HT1080 (cell line): ENCODE measurements at regions not wholly inside any gene's neighbourhood (a gene's known extent, or its start where the extent isn't known, plus 50 kb on each side); places are given as distances from the start of the nearest gene placed in this dataset.

Experiments
- DNase-seq: peaks from one replicate; pipeline ENCODE4 v3.0.0-alpha.2; 2015; ENCODE audit warnings: low read depth

- DNase-seq = no peak
These were observed 178.8 kb downstream of the ARRDC4 start for GRCh38 chr15:98139337-98139736.

GRCh38 chr15:98142572-98142971 lies 182.1 kb downstream of the ARRDC4 start:
- no peak for DNase-seq

GRCh38 chr15:98143116-98143515 lies 182.6 kb downstream of the ARRDC4 start:
- no peak for DNase-seq

DNA sequence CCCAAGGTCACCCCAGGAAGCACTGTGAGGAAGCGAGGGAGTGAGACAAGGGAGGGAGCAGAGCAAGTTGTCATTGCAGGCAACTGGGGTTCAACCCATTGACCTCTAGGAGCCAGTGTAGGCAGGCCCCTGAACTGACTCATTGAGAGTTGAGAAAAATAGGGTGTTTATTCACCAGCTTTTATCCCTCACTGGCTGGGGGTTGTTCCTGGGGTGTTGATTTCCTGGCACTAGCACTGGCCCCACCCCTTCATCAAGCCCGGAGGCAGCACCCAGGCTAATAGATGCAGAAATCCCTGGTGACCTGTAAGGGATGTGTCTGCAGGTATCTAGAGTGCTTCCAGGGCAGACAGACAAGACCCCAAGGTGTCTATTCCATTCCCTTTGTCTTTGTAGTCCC lies 183.9 kb downstream of the ARRDC4 start:
- DNase-seq = no peak

- no peak for DNase-seq
These were observed 185.7 kb downstream of the ARRDC4 start for GRCh38 chr15:98146031-98146820.

DNA sequence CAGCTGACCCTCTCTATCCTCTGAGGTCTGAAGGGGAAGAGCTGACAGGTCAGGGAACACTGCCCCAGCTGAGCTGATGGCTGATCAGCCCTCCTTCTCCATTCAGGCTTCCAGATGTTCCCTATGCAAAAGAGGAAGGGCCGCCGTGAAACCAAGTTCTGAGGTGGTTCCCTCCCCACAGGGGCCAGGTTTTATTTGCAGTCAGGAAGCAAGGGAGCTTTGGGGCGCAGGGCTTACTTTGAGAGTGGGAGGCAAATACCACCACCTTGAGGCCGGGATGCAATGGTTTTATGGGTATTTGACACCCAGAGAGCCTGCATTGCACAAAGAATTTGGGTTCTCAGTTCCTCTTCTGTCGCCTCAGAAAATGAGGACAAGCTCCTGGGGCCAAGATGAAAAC lies 186.9 kb downstream of the ARRDC4 start:
- no peak for DNase-seq

- no peak for DNase-seq
These were observed 189.6 kb downstream of the ARRDC4 start for GRCh38 chr15:98150084-98150483.

DNA sequence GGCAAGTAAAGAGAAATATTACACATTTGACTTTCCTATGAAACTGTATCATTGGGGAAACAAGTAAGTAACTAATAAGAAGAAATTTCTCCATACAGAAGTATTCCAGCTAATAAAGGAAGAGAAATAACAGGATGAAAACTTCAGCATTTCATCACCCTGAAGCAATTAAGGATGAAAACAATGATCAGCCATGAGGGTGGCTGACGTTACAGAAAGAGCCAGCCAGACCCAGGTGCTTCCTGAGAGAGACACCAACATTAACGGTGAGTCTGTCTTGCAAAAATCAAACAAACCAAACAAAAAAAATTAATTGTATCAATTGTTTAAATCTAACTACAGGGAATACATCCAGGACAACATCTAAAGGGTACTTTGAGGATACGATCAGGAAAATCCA lies 190.0 kb downstream of the ARRDC4 start:
- DNase-seq = no peak

- DNase-seq = peak; percentile 16
These were observed 190.6 kb downstream of the ARRDC4 start for GRCh38 chr15:98151096-98151495.

- DNase-seq = peak; percentile 22
These were observed 191.7 kb downstream of the ARRDC4 start for GRCh38 chr15:98152156-98152555.

DNA sequence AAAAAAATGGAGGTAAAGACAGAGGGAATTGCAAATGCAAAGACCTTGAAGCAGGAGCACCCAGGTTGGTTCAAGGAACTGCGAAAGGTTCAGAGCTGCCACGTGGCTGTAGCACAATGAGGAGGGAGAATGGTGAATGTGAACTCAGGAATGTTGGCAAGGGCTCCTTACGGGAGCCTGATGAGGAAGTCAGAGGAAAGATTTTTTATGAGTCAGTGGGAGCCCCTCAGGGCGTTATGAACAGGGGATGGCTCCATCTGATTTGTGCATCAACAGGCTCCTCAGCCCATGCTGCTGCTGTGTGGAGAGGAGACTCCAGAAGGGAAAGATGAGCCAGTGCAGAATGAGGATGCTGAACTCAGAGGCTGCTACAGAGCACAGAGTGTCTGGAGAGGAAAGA lies 194.4 kb downstream of the ARRDC4 start:
- DNase-seq = peak; percentile 96

DNA sequence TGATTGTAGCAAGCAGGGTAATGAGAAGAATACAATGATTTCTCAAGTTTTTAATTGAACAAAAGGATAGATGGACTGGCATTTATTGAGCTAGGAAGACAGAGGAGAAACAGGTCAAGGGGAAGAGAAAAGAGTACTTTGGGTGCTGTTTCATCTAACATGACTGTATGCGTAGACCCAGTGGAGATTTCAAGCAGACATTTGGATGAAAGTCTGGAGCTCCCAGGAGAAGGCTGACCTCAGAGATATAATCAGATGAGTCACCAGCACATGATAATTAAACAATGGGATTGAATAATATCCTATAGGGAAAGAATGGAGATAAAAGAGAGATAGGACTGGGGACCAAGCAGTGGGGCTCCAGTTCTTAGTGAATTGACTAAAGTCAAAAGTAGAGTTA lies 194.9 kb downstream of the ARRDC4 start:
- peak; percentile 64 for DNase-seq

DNA sequence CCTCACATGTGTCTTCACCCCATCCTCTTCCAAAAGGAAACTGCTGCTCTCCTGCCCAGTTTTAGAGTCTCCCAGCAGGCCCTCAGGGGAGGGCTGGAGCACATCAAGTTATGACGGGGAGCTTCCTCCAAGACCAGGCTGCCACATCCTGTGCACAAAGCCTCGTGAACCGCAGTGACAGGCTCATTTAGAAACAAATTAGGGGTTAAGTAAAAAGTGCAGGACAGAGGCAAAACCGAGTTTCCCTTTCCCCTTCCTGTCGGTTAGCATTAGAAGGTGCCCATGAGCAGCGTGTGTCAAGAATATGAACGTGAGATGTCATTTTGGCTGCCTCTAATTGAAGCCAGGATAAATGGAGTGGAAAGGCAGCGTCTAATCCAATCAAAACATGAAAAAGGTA lies 199.7 kb downstream of the ARRDC4 start:
- peak; percentile 49 for DNase-seq

- DNase-seq = no peak
These were observed 203.0 kb downstream of the ARRDC4 start for GRCh38 chr15:98163319-98164045.

DNA sequence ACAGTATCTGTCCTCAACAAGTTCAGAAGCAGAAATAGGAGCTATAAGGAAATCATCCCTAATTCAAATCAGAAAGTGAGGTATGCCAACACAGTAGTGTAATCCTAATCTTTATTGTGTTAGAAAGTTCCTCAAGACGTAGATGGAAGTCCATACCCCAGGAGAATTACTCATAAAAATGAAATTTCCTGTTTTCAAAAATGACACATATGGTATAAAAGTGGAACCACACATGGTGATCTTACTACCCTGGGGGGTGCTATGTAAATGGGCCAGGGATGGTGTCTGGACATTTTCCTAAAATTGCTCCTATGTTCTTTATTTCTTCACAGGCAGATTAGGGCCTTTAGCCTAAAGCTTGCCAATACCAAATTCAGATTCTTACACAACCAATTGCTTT lies 204.1 kb downstream of the ARRDC4 start:
- DNase-seq = peak; percentile 63

- DNase-seq = no peak
These were observed 204.5 kb downstream of the ARRDC4 start for GRCh38 chr15:98164986-98165385.

GRCh38 chr15:98167722-98168268 lies 207.3 kb downstream of the ARRDC4 start:
- no peak for DNase-seq

- no peak for DNase-seq
These were observed 209.0 kb downstream of the ARRDC4 start for GRCh38 chr15:98169551-98169950.

GRCh38 chr15:98174286-98174685 lies 213.8 kb downstream of the ARRDC4 start:
- peak; percentile 29 for DNase-seq

DNA sequence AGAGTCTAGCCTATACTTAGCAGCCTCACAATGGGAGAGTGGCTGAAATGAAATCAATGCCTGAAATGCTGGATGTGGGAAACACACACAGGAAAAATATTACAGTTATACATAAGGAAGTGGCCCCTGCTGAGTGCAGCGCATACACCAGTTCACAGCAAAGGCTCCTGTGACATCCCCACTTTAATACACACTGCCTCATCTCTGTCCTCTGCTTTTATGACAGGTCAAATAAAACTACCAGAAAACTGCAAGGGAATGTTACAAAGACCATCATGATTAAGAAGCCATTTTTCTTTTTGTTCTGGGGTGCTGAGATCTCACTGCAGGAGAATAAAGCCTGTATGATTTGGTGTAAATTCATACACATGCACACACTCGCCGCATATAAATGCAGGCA lies 214.3 kb downstream of the ARRDC4 start:
- no peak for DNase-seq

DNA sequence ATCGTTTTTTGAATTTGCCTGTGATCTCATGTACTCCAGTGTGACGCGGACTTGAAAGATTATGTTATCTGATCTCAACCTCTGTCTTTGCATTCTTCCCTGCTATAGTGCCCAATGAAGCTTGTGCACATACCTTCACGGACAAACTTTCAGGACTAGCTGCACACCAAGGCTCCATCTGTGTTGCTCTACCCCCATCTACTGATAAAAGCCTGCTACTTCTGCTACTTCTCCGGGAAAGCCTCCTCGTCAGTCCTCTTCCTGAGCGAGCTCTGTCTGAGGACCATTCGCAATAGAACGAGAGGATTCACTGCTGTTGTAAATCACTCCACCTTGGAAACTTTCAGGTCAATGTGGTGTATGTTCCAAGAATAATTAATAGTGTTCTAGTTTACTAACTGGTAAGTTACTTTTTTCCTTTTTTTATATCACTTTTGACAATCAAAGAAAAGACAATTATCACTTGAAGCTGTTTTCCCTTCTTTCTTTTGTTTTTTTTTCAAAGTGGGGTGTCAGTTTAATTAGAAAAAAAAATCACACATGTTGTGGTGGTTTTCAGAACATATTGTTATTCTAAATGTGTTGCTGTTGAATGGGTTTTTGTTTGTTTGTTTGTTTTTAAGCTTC lies 217.6 kb downstream of the ARRDC4 start:
- peak; percentile 78 for DNase-seq

GRCh38 chr15:98178861-98179260 lies 218.4 kb downstream of the ARRDC4 start:
- no peak for DNase-seq
